Vagina (tissue), 2 donors: ENCODE measurements at regions not wholly inside any gene's neighbourhood (a gene's known extent, or its start where the extent isn't known, plus 50 kb on each side); places are given as distances from the start of the nearest gene placed in this dataset.

Experiments
- POLR2A ChIP-seq, 2 donors: fragments of 450-650 bp; IDR thresholded peaks; one replicate each; pipeline ENCODE4 v1.6.1; 2017; ENCODE audit warnings: antibody characterized with exemption in 2 of 2, mild to moderate bottlenecking in 2 of 2, moderate library complexity in 2 of 2
- POLR2AphosphoS5 ChIP-seq, 2 donors: sonication (generic); formaldehyde crosslinking; IDR thresholded peaks; one replicate each; pipeline ENCODE4 v1.9.0; 2017; ENCODE audit warnings: antibody characterized with exemption in 2 of 2, mild to moderate bottlenecking in 2 of 2, low read depth in 1 of 2; ENCODE audit not compliant: insufficient read depth in 1 of 2
- TF ChIP-seq, protein P1 (sequence below), 3 experiments: fragments of 450-650 bp in 2 of 3; fragments of 200-600 bp in 1 of 3; sonication (generic) in 1 of 3; IDR thresholded peaks; one replicate each; pipeline ENCODE4 v1.5.1; 2017 to 2019; ENCODE audit warnings: antibody characterized with exemption in 3 of 3, mild to moderate bottlenecking in 2 of 3, moderate library complexity in 2 of 3

DNA sequence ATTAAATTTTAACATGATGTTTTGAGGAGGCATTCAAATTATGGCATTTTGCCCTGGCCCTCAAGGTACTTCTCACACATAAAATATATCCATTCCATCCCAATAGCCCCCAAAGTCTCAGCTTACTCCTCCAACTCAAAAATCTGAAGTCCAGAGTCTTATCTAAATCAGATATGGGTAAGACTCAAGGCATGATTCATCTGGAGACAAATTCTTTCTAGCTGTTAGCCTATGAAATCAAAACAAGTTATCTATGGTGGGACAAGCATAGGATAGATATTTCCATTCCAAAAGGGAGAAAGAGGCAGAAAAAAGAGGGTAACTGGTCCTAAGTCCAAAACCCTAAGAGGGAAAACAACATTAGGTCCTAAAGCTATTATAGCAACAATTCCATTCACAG lies 408.4 kb downstream of the ZNF608 start:
- TF ChIP-seq, protein P1, sequence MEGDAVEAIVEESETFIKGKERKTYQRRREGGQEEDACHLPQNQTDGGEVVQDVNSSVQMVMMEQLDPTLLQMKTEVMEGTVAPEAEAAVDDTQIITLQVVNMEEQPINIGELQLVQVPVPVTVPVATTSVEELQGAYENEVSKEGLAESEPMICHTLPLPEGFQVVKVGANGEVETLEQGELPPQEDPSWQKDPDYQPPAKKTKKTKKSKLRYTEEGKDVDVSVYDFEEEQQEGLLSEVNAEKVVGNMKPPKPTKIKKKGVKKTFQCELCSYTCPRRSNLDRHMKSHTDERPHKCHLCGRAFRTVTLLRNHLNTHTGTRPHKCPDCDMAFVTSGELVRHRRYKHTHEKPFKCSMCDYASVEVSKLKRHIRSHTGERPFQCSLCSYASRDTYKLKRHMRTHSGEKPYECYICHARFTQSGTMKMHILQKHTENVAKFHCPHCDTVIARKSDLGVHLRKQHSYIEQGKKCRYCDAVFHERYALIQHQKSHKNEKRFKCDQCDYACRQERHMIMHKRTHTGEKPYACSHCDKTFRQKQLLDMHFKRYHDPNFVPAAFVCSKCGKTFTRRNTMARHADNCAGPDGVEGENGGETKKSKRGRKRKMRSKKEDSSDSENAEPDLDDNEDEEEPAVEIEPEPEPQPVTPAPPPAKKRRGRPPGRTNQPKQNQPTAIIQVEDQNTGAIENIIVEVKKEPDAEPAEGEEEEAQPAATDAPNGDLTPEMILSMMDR (IDR thresholded peaks at IDR 0.05), result no peak
- no peak for TF ChIP-seq POLR2A (IDR thresholded peaks at IDR 0.05)
- TF ChIP-seq POLR2AphosphoS5 (IDR thresholded peaks at IDR 0.05; ENCODE audit: insufficient read depth in 1 of 2, low read depth in 1 of 2), result no peak
